ENCODE measurements at regions not wholly inside any gene's neighbourhood (a gene's known extent, or its start where the extent isn't known, plus 50 kb on each side); places are given as distances from the start of the nearest gene placed in this dataset.

- TF ChIP-seq REST (IDR thresholded peaks at IDR 0.05; ENCODE audit: low read depth, low read length) (no peak), RXRA (IDR thresholded peaks at IDR 0.05; ENCODE audit: borderline replicate concordance, low read depth) (no peak), IRF3 (IDR thresholded peaks at IDR 0.05; ENCODE audit: low read depth, low read length) (no peak), ELF1 (IDR thresholded peaks at IDR 0.05) (no peak), GABPA (IDR thresholded peaks at IDR 0.05; ENCODE audit: low read depth) (no peak), EZH2phosphoT487 (IDR thresholded peaks at IDR 0.05; ENCODE audit: borderline replicate concordance, low read depth) (no peak)
- TF ChIP-seq, protein P1, sequence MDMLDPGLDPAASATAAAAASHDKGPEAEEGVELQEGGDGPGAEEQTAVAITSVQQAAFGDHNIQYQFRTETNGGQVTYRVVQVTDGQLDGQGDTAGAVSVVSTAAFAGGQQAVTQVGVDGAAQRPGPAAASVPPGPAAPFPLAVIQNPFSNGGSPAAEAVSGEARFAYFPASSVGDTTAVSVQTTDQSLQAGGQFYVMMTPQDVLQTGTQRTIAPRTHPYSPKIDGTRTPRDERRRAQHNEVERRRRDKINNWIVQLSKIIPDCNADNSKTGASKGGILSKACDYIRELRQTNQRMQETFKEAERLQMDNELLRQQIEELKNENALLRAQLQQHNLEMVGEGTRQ (IDR thresholded peaks at IDR 0.05; ENCODE audit: borderline replicate concordance, low read depth, low read length), result no peak
Observed at GRCh38 chr5:14936588-14936987, 65.0 kb upstream of the ANKH start (continued).

- Histone ChIP-seq H3K27ac (ENCODE audit: low read depth in 2 of 2, low read length in 1 of 2) (no peak overlapping the region), H3K9me2 (no peaks in the 10 kb centered on the region), H4K20me1 (ENCODE audit: insufficient read depth) (no peaks in the 10 kb centered on the region), H3F3A (replicated peaks; ENCODE audit: insufficient read depth) (peaks cover 9% of the 10 kb centered on the region), H3K27me3 (ENCODE audit: insufficient read depth) (no peaks in the 10 kb centered on the region), H3K4me1 (ENCODE audit: control insufficient read depth in 1 of 2, insufficient read depth in 2 of 2, low read depth in 1 of 2, low read length in 1 of 2) (no peaks in the 10 kb centered on the region), H3K36me3 (replicated peaks in 1 of 2; ENCODE audit: control insufficient read depth in 1 of 2, insufficient read depth in 2 of 2, low read length in 1 of 2) (no peaks in the 10 kb centered on the region), H3K79me2 (ENCODE audit: insufficient read depth) (no peaks in the 10 kb centered on the region), H3K4me2 (no peak overlapping the region), H2AFZ (ENCODE audit: low read depth) (no peak overlapping the region), H3K9me3 (no peaks in the 10 kb centered on the region), H3K4me3 (ENCODE audit: low read depth in 2 of 2, low read length in 1 of 2) (no peak overlapping the region), H3K9ac (no peak overlapping the region)
- WGBS (ENCODE audit: low lambda C conversion rate), result 66% methylated on average over 3 of the region's 3 CpGs
- CTCF ChIA-PET, result no interaction called here
- DNase-seq, result no peak
- TF ChIP-seq RCOR1 (IDR thresholded peaks at IDR 0.05; ENCODE audit: low read length), result no peak
- no peak for TF ChIP-seq POLR2AphosphoS5 (IDR thresholded peaks at IDR 0.05; ENCODE audit: low read depth, low read length)
- no peak for TF ChIP-seq MEF2A (IDR thresholded peaks at IDR 0.05; ENCODE audit: borderline replicate concordance, low read depth)
- TF ChIP-seq FOSL2 (IDR thresholded peaks at IDR 0.05; ENCODE audit: borderline replicate concordance, low read depth), result no peak
- no peak for TF ChIP-seq SIN3A (IDR thresholded peaks at IDR 0.05; ENCODE audit: borderline replicate concordance, low read depth, low read length)
- TF ChIP-seq, protein P1 (IDR thresholded peaks at IDR 0.05; ENCODE audit: borderline replicate concordance, low read depth, low read length), result no peak
- TF ChIP-seq JUND (IDR thresholded peaks at IDR 0.05), result no peak
- TF ChIP-seq NFIC (IDR thresholded peaks at IDR 0.05; ENCODE audit: borderline replicate concordance), result no peak
- no peak for TF ChIP-seq RAD21 (IDR thresholded peaks at IDR 0.05; ENCODE audit: low read length)
- POLR2A ChIA-PET, result no interaction called here
Observed at GRCh38 chr5:14935341-14935740, 63.8 kb upstream of the ANKH start.

All from SK-N-SH (cell line).